HEK293T (cell line): ENCODE measurements at regions not wholly inside any gene's neighbourhood (a gene's known extent, or its start where the extent isn't known, plus 50 kb on each side); places are given as distances from the start of the nearest gene placed in this dataset.

Source experiments
- FOXA1 ChIP-seq: fragments of 450-650 bp; IDR thresholded peaks from 2 replicates; pipeline ENCODE4 v1.6.1; 2016; ENCODE audit warnings: mild to moderate bottlenecking
- FOXK2 ChIP-seq: fragments of 450-650 bp; IDR thresholded peaks from 2 replicates; pipeline ENCODE4 v1.6.1; 2016; ENCODE audit warnings: mild to moderate bottlenecking
- LEF1 ChIP-seq: fragments of 450-650 bp; IDR thresholded peaks from 2 replicates; pipeline ENCODE4 v1.6.1; 2017; ENCODE audit warnings: mild to moderate bottlenecking, borderline replicate concordance
- NFRKB ChIP-seq: fragments of 450-650 bp; IDR thresholded peaks from 2 replicates; pipeline ENCODE4 v1.6.1; 2016; ENCODE audit warnings: mild to moderate bottlenecking, moderate library complexity
- SP1 ChIP-seq: fragments of 450-650 bp; IDR thresholded peaks from 2 replicates; pipeline ENCODE4 v1.6.1; 2017
- TARDBP ChIP-seq: fragments of 450-650 bp; IDR thresholded peaks from 2 replicates; pipeline ENCODE4 v1.6.1; 2016
- ZNF384 ChIP-seq: fragments of 450-650 bp; IDR thresholded peaks from 2 replicates; pipeline ENCODE4 v1.6.1; 2016

DNA sequence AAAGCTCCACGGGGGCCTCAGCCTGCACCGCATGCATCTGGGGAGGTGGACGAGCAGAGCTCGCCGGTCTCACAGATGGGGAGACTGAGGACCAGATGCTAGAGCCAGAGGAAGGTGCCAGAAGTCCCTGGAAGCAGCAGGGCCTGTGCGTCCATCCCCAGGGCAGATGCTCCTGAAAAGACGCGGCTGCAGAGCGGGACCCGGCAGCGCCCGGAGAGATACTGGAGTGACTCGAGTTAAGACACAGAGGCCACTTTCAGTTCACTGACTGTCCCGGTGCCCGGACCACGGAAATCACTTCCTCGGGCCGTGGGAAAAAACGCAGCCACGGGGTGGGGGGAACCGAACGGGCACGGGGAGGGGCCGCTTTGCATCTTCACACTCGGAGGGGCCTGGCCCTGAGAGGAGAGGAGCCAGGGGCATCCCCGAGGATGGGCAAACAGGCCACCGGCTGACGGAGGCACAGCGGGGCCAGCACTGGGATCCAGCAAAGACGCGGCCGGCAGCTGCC, 85.4 kb downstream of the FOXL3 start:
- TF ChIP-seq ZNF384 (no peak), FOXA1 (no peak), NFRKB (no peak), LEF1 (no peak), SP1 (no peak), TARDBP (no peak), FOXK2 (no peak)
